ENCODE measurements at regions not wholly inside any gene's neighbourhood (a gene's known extent, or its start where the extent isn't known, plus 50 kb on each side); places are given as distances from the start of the nearest gene placed in this dataset.

DNA sequence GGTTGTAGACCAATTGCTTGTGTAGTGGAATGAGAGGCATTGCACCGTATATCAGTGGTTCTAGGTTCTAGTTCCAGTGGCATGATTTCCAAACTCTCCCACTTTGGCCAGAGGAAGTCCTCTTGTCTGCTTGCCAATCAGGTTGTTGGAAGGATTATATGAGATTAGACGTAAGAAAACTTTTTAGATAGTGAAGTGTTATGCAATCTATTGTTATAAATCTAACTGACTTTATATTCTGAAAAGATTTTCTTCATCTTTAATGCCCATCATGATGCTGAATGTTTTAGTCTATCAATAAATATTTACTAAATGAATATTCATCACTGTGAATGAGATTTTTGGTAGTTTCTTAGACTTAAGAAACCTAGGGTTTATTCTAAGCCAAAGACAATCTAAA, 152.6 kb downstream of the TFPI2 start:
- ChIA-PET CTCF (no interaction called here), POLR2A (no interaction called here)
- H3K9me3 ChIP-seq (ENCODE audit: control insufficient read depth, insufficient read depth, low read length), result no peaks in the 10 kb centered on the region
- no peak for DNase-seq (ENCODE audit: low read depth, low spot score)
- TF ChIP-seq, protein P1, sequence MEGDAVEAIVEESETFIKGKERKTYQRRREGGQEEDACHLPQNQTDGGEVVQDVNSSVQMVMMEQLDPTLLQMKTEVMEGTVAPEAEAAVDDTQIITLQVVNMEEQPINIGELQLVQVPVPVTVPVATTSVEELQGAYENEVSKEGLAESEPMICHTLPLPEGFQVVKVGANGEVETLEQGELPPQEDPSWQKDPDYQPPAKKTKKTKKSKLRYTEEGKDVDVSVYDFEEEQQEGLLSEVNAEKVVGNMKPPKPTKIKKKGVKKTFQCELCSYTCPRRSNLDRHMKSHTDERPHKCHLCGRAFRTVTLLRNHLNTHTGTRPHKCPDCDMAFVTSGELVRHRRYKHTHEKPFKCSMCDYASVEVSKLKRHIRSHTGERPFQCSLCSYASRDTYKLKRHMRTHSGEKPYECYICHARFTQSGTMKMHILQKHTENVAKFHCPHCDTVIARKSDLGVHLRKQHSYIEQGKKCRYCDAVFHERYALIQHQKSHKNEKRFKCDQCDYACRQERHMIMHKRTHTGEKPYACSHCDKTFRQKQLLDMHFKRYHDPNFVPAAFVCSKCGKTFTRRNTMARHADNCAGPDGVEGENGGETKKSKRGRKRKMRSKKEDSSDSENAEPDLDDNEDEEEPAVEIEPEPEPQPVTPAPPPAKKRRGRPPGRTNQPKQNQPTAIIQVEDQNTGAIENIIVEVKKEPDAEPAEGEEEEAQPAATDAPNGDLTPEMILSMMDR (IDR thresholded peaks at IDR 0.05; ENCODE audit: low read depth, low read length), result no peak
- H3K4me3 ChIP-seq (ENCODE audit: low read depth, low read length), result no peak overlapping the region
- H3K27me3 ChIP-seq (ENCODE audit: control insufficient read depth, insufficient read depth, low read length), result no peaks in the 10 kb centered on the region
- no peak overlapping the region for H3K27ac ChIP-seq (ENCODE audit: low read depth, low read length)

DNA sequence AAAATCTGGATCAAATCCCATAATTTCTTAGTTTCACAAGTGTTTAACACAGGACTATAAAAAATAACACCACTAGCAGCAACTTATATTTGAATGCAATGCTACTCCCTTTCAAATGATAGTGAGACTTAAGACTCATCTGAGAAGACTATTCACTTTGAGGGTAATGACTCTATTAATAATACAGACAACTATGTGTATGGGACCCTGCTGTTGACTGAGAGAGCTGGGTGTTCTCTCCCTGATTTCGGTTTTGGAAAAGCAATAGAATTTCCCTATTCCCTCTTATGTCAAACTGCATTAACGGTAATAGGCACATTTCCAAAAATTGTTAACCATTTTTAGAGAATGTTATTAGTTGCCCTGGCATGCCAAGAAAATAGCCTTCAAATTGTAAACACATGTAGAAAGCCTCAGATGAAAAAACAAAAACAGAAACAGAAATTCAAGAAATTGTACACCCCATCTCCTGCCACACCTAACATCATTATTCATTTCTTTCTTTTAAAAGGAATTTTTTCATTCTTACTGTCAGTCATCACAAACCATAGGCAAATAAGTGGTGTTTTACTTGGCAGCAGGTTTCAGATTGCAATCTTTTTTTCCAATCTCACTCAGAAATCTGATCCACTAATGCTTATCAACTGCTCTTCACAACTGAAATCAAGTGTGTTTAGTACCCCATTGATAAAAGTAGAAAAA, 153.7 kb downstream of the TFPI2 start:
- Histone ChIP-seq H3K9me3 (ENCODE audit: control insufficient read depth, insufficient read depth, low read length) (no peaks in the 10 kb centered on the region), H3K27ac (ENCODE audit: low read depth, low read length) (no peak overlapping the region), H3K4me3 (ENCODE audit: low read depth, low read length) (no peak overlapping the region), H3K27me3 (ENCODE audit: control insufficient read depth, insufficient read depth, low read length) (no peaks in the 10 kb centered on the region)
- POLR2A ChIA-PET, result no interaction called here
- DNase-seq (ENCODE audit: low read depth, low spot score), result no peak
- TF ChIP-seq, protein P1 (IDR thresholded peaks at IDR 0.05; ENCODE audit: low read depth, low read length), result no peak
- CTCF ChIA-PET, result no interaction called here

DNA sequence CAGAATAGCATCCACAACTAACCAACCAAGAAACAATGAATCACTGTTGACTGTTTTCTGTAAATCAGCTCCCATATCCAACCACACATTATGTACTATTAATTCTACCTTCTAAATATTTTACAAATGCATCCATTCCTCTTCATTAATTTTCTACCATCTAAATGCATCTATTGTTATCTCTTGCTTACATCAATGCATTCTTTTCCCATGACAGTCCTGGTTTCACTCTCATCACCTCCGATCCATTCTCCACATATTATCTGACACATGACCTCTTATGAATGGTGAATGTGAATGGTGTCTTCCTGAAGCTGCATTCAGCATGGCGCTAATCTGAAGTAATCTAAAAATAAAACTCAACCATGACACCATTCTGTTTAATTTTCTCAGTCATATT, 153.8 kb upstream of the CALCR start:
- no peak overlapping the region for H3K27ac ChIP-seq (ENCODE audit: low read depth, low read length)
- ChIA-PET CTCF (no interaction called here), POLR2A (no interaction called here)
- DNase-seq (ENCODE audit: low read depth, low spot score), result no peak
- H3K4me3 ChIP-seq (ENCODE audit: low read depth, low read length), result no peak overlapping the region
- no peaks in the 10 kb centered on the region for H3K9me3 ChIP-seq (ENCODE audit: control insufficient read depth, insufficient read depth, low read length)
- H3K27me3 ChIP-seq (ENCODE audit: control insufficient read depth, insufficient read depth, low read length), result no peaks in the 10 kb centered on the region
- TF ChIP-seq, protein P1 (IDR thresholded peaks at IDR 0.05; ENCODE audit: low read depth, low read length), result no peak

DNA sequence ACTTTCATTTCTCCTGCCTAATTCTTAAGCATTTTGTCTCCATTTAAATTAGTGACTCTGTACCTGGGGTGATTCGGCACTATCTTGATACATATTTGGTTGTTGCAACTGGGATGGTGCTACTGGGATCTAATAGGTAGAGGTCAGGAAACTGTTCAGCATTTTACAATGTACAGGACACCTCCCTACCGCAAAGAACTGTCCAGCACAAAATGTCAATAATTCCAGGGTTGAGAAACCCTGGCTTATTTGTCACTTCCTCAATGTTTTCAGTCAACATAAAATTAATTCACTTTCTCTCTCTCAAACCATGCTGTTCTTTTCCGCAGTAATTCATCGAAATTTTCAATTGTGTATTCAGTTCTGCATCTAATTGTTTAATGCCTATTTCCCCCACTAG, 151.4 kb upstream of the CALCR start:
- no peak overlapping the region for H3K4me3 ChIP-seq (ENCODE audit: low read depth, low read length)
- H3K27me3 ChIP-seq (ENCODE audit: control insufficient read depth, insufficient read depth, low read length), result no peaks in the 10 kb centered on the region
- no peaks in the 10 kb centered on the region for H3K9me3 ChIP-seq (ENCODE audit: control insufficient read depth, insufficient read depth, low read length)
- TF ChIP-seq, protein P1 (IDR thresholded peaks at IDR 0.05; ENCODE audit: low read depth, low read length), result no peak
- CTCF ChIA-PET, result interaction anchor here (1.1 kb wide), 1 partner anchor 10 kb away, joined by 4 read pairs; no protein-coding TSS in a partner anchor
- no peak for DNase-seq (ENCODE audit: low read depth, low spot score)
- no peak overlapping the region for H3K27ac ChIP-seq (ENCODE audit: low read depth, low read length)
- POLR2A ChIA-PET, result no interaction called here

DNA sequence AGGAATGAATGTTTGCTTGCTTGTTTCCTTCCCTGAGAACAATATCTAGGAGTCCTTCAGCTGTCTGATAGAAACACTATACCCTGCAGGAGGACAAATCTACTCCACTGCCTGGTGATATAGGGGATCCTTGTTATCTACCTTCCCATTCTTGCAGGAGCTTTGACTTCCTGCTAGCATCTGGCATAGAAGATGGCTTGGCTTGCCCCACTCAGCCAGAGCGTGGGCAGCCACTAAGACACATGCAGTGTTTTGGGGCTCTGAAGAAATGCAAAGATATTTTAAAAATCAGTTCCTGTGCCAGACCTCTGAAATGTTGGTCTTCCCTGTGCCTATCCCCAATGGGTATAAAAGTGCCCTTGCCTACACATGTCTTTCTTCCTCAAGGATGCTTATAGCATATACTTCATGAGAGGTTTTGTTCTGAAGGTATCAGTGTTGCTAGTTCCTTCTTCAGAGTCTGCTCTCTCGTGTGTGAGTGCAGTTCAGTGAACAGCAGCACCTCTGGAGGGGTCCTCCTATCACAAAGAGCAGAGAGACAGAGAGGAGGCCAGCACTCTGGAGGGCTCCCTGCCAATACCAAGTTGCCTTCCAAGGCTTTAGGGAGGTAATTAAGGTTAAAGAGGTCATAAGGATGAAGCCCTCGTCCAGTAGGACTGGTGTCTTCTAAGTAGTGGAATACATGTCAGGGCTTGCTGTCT, 149.1 kb upstream of the CALCR start:
- Histone ChIP-seq H3K9me3 (ENCODE audit: control insufficient read depth, insufficient read depth, low read length) (no peaks in the 10 kb centered on the region), H3K4me3 (ENCODE audit: low read depth, low read length) (no peak overlapping the region), H3K27ac (ENCODE audit: low read depth, low read length) (no peak overlapping the region), H3K27me3 (ENCODE audit: control insufficient read depth, insufficient read depth, low read length) (no peaks in the 10 kb centered on the region)
- ChIA-PET CTCF (no interaction called here), POLR2A (no interaction called here)
- no peak for DNase-seq (ENCODE audit: low read depth, low spot score)
- TF ChIP-seq, protein P1 (IDR thresholded peaks at IDR 0.05; ENCODE audit: low read depth, low read length), result no peak
